ENCODE measurements at regions not wholly inside any gene's neighbourhood (a gene's known extent, or its start where the extent isn't known, plus 50 kb on each side); places are given as distances from the start of the nearest gene placed in this dataset.

DNA sequence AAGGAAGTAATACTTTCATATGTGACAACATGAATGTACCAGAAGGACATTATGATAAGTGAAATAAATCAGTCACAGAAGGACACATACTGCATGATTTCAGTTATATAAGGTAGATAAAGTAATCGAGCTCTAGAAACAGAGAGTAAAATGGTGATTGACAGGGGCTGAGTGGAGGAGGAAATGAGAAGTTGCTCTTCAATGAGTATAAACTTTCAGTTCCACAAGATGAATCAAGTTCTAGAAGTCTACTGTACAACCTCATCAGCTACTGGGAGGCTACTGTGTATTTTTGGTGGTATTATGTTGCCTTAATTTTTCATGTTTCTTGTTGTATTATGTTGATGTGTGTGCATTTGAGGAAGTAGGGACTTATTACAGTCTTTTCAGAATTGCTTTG, 270.9 kb upstream of the GRIA3 start:
- Histone ChIP-seq H3K79me2 (ENCODE audit: control insufficient read depth, insufficient read depth, low read length) (no peaks in the 10 kb centered on the region), H3K4me1 (ENCODE audit: control insufficient read depth, insufficient read depth, low read length) (no peaks in the 10 kb centered on the region), H4K20me1 (ENCODE audit: control insufficient read depth, insufficient read depth) (no peaks in the 10 kb centered on the region), H3K4me2 (ENCODE audit: control insufficient read depth, insufficient read depth) (no peak overlapping the region), H3K4me3 (no peak overlapping the region), H3K36me3 (ENCODE audit: control insufficient read depth in 2 of 2, insufficient read depth in 2 of 2, low read length in 1 of 2) (no peaks in the 10 kb centered on the region), H2AFZ (ENCODE audit: control insufficient read depth, low read depth, low read length) (no peak overlapping the region), H3K27me3 (replicated peaks in 1 of 2; ENCODE audit: control insufficient read depth in 2 of 2, insufficient read depth in 2 of 2, low read length in 1 of 2) (no peaks in the 10 kb centered on the region), H3K9me3 (replicated peaks; ENCODE audit: control insufficient read depth, insufficient read depth, low read length) (no peaks in the 10 kb centered on the region), H3K9ac (ENCODE audit: control insufficient read depth, insufficient read depth, low read length) (no peak overlapping the region), H3K27ac (ENCODE audit: control insufficient read depth, insufficient read depth) (no peak overlapping the region)
- no TSS peak for BruUV-seq (replicated peaks)
- RAD21 ChIA-PET (ENCODE audit: unreplicated experiment), result no interaction called here
- intact Hi-C loops (cut with micrococcal nuclease; ENCODE audit: unreplicated experiment) (no loop called here), in situ Hi-C loops (cut with MboI) (no loop called here)
- POLR2A ChIA-PET, result no interaction called here
- 22% methylated on average over 1 of the region's 1 CpG for WGBS (ENCODE audit: insufficient coverage, insufficient replicate concordance, low lambda C conversion rate, missing lambda C conversion rate)
- ATAC-seq (no peak; the same call in 2 of the 3 replicates), DNase-seq (ENCODE audit: low read depth, low spot score) (no peak), FAIRE-seq (no peak)
- CTCF ChIA-PET, result no interaction called here
- SMC1A ChIA-PET (ENCODE audit: uncharacterized antibody, unreplicated experiment), result no interaction called here
- TF ChIP-seq NR2C1 (IDR thresholded peaks at IDR 0.05) (no peak), STAT1 (conservative IDR thresholded peaks at IDR 0.05) (no peak), SUPT20H (IDR thresholded peaks at IDR 0.05; ENCODE audit: borderline replicate concordance, control insufficient read depth, low read depth, low read length) (no peak), BHLHE40 (IDR thresholded peaks at IDR 0.05; ENCODE audit: borderline replicate concordance in 1 of 2, low read depth in 2 of 2, low read length in 1 of 2) (no peak), NRF1 (conservative IDR thresholded peaks at IDR 0.05; ENCODE audit: low read depth, low read length) (no peak), FOXM1 (IDR thresholded peaks at IDR 0.05; ENCODE audit: low read depth, low read length) (no peak), JUND (IDR thresholded peaks at IDR 0.05; ENCODE audit: low read depth, low read length) (no peak), SREBF1 (IDR thresholded peaks at IDR 0.05; ENCODE audit: low read length) (no peak)
- TF ChIP-seq, protein P1, sequence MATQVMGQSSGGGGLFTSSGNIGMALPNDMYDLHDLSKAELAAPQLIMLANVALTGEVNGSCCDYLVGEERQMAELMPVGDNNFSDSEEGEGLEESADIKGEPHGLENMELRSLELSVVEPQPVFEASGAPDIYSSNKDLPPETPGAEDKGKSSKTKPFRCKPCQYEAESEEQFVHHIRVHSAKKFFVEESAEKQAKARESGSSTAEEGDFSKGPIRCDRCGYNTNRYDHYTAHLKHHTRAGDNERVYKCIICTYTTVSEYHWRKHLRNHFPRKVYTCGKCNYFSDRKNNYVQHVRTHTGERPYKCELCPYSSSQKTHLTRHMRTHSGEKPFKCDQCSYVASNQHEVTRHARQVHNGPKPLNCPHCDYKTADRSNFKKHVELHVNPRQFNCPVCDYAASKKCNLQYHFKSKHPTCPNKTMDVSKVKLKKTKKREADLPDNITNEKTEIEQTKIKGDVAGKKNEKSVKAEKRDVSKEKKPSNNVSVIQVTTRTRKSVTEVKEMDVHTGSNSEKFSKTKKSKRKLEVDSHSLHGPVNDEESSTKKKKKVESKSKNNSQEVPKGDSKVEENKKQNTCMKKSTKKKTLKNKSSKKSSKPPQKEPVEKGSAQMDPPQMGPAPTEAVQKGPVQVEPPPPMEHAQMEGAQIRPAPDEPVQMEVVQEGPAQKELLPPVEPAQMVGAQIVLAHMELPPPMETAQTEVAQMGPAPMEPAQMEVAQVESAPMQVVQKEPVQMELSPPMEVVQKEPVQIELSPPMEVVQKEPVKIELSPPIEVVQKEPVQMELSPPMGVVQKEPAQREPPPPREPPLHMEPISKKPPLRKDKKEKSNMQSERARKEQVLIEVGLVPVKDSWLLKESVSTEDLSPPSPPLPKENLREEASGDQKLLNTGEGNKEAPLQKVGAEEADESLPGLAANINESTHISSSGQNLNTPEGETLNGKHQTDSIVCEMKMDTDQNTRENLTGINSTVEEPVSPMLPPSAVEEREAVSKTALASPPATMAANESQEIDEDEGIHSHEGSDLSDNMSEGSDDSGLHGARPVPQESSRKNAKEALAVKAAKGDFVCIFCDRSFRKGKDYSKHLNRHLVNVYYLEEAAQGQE (IDR thresholded peaks at IDR 0.05; ENCODE audit: low read depth, low read length), result no peak
- TF ChIP-seq, protein P2, sequence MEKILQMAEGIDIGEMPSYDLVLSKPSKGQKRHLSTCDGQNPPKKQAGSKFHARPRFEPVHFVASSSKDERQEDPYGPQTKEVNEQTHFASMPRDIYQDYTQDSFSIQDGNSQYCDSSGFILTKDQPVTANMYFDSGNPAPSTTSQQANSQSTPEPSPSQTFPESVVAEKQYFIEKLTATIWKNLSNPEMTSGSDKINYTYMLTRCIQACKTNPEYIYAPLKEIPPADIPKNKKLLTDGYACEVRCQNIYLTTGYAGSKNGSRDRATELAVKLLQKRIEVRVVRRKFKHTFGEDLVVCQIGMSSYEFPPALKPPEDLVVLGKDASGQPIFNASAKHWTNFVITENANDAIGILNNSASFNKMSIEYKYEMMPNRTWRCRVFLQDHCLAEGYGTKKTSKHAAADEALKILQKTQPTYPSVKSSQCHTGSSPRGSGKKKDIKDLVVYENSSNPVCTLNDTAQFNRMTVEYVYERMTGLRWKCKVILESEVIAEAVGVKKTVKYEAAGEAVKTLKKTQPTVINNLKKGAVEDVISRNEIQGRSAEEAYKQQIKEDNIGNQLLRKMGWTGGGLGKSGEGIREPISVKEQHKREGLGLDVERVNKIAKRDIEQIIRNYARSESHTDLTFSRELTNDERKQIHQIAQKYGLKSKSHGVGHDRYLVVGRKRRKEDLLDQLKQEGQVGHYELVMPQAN (conservative IDR thresholded peaks at IDR 0.05), result no peak
- TF ChIP-seq, protein P3, sequence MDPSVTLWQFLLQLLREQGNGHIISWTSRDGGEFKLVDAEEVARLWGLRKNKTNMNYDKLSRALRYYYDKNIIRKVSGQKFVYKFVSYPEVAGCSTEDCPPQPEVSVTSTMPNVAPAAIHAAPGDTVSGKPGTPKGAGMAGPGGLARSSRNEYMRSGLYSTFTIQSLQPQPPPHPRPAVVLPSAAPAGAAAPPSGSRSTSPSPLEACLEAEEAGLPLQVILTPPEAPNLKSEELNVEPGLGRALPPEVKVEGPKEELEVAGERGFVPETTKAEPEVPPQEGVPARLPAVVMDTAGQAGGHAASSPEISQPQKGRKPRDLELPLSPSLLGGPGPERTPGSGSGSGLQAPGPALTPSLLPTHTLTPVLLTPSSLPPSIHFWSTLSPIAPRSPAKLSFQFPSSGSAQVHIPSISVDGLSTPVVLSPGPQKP (IDR thresholded peaks at IDR 0.05; ENCODE audit: low read depth, low read length), result no peak
- TF ChIP-seq, protein P4, sequence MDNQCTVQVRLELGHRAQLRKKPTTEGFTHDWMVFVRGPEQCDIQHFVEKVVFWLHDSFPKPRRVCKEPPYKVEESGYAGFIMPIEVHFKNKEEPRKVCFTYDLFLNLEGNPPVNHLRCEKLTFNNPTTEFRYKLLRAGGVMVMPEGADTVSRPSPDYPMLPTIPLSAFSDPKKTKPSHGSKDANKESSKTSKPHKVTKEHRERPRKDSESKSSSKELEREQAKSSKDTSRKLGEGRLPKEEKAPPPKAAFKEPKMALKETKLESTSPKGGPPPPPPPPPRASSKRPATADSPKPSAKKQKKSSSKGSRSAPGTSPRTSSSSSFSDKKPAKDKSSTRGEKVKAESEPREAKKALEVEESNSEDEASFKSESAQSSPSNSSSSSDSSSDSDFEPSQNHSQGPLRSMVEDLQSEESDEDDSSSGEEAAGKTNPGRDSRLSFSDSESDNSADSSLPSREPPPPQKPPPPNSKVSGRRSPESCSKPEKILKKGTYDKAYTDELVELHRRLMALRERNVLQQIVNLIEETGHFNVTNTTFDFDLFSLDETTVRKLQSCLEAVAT (IDR thresholded peaks at IDR 0.05), result no peak
- TF ChIP-seq, protein P5, sequence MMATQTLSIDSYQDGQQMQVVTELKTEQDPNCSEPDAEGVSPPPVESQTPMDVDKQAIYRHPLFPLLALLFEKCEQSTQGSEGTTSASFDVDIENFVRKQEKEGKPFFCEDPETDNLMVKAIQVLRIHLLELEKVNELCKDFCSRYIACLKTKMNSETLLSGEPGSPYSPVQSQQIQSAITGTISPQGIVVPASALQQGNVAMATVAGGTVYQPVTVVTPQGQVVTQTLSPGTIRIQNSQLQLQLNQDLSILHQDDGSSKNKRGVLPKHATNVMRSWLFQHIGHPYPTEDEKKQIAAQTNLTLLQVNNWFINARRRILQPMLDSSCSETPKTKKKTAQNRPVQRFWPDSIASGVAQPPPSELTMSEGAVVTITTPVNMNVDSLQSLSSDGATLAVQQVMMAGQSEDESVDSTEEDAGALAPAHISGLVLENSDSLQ (IDR thresholded peaks at IDR 0.05), result peak; percentile 88
- TF ChIP-seq, protein P6, sequence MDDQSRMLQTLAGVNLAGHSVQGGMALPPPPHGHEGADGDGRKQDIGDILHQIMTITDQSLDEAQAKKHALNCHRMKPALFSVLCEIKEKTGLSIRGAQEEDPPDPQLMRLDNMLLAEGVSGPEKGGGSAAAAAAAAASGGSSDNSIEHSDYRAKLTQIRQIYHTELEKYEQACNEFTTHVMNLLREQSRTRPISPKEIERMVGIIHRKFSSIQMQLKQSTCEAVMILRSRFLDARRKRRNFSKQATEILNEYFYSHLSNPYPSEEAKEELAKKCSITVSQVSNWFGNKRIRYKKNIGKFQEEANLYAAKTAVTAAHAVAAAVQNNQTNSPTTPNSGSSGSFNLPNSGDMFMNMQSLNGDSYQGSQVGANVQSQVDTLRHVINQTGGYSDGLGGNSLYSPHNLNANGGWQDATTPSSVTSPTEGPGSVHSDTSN (IDR thresholded peaks at IDR 0.05; ENCODE audit: insufficient replicate concordance, low read depth, low read length), result peak; percentile 45

Data from GM12878 (cell line).